Endodermal cell (in vitro differentiated cells): ENCODE measurements at regions not wholly inside any gene's neighbourhood (a gene's known extent, or its start where the extent isn't known, plus 50 kb on each side); places are given as distances from the start of the nearest gene placed in this dataset.

Source experiments
- DNase-seq: peaks from one replicate; pipeline ENCODE4 v3.0.0-alpha.2; 2017
- H3K27ac ChIP-seq: 2 replicates; pipeline ENCODE4 v1.5.1; 2013; ENCODE audit warnings: mild to moderate bottlenecking, low read depth, low read length, moderate library complexity
- H3K27me3 ChIP-seq: 2 replicates; pipeline ENCODE4 v1.6.1; 2013; ENCODE audit warnings: mild to moderate bottlenecking, low read length, moderate library complexity; ENCODE audit not compliant: insufficient read depth, control insufficient read depth, poor library complexity, severe bottlenecking
- H3K36me3 ChIP-seq: 2 replicates; pipeline ENCODE4 v1.7.0; 2013; ENCODE audit warnings: mild to moderate bottlenecking, low read length, moderate library complexity; ENCODE audit not compliant: control insufficient read depth, insufficient read depth
- H3K4me1 ChIP-seq: one replicate; pipeline ENCODE4 v1.7.0; 2013; ENCODE audit warnings: low read length; ENCODE audit not compliant: control insufficient read depth, insufficient read depth
- H3K4me3 ChIP-seq: 2 replicates; pipeline ENCODE4 v1.5.1; 2013; ENCODE audit warnings: mild to moderate bottlenecking, low read length, moderate library complexity
- H3K9ac ChIP-seq: 2 replicates; pipeline ENCODE4 v1.6.1; 2013; ENCODE audit warnings: mild to moderate bottlenecking, low read length, moderate library complexity; ENCODE audit not compliant: poor library complexity, severe bottlenecking; ENCODE audit errors: extremely low read depth
- H3K9me3 ChIP-seq: 2 replicates; pipeline ENCODE4 v1.6.1; 2013; ENCODE audit warnings: mild to moderate bottlenecking, low read length, moderate library complexity; ENCODE audit not compliant: control insufficient read depth
- H3K27ac Mint-ChIP-seq: 2 replicates; pipeline ENCODE4 v1.8.0; 2020; ENCODE audit warnings: mixed read lengths
- H3K27me3 Mint-ChIP-seq: 2 replicates; pipeline ENCODE4 v1.8.0; 2021; ENCODE audit warnings: mild to moderate bottlenecking, mixed read lengths; ENCODE audit not compliant: insufficient read depth
- H3K36me3 Mint-ChIP-seq: 2 replicates; pipeline ENCODE4 v1.8.0; 2020; ENCODE audit warnings: low read depth, mixed read lengths
- H3K4me1 Mint-ChIP-seq: 2 replicates; pipeline ENCODE4 v1.8.0; 2020; ENCODE audit warnings: mixed read lengths
- H3K4me3 Mint-ChIP-seq: 2 replicates; pipeline ENCODE4 v1.8.0; 2020; ENCODE audit warnings: mild to moderate bottlenecking, moderate library complexity, mixed read lengths
- H3K9me3 Mint-ChIP-seq: 2 replicates; pipeline ENCODE4 v1.8.0; 2020; ENCODE audit warnings: mild to moderate bottlenecking, mixed read lengths
- WGBS, 2 experiments: methylation state at CpG; one replicate each; pipeline versions ENCODE4 v1.1.5 to v1.1.7; 2013; ENCODE audit warnings: missing lambda C conversion rate in 2 of 2, mixed read lengths in 1 of 2; ENCODE audit not compliant: insufficient coverage in 1 of 2, insufficient read length in 1 of 2; 5-methylcytosine and 5-hydroxymethylcytosine counted together
- TF ChIP-seq, protein P1 (sequence below): fragments of 200-600 bp; sonication (generic); conservative IDR thresholded peaks from 2 replicates; pipeline ENCODE4 v1.5.0; 2021; ENCODE audit warnings: antibody characterized with exemption, mild to moderate bottlenecking

DNA sequence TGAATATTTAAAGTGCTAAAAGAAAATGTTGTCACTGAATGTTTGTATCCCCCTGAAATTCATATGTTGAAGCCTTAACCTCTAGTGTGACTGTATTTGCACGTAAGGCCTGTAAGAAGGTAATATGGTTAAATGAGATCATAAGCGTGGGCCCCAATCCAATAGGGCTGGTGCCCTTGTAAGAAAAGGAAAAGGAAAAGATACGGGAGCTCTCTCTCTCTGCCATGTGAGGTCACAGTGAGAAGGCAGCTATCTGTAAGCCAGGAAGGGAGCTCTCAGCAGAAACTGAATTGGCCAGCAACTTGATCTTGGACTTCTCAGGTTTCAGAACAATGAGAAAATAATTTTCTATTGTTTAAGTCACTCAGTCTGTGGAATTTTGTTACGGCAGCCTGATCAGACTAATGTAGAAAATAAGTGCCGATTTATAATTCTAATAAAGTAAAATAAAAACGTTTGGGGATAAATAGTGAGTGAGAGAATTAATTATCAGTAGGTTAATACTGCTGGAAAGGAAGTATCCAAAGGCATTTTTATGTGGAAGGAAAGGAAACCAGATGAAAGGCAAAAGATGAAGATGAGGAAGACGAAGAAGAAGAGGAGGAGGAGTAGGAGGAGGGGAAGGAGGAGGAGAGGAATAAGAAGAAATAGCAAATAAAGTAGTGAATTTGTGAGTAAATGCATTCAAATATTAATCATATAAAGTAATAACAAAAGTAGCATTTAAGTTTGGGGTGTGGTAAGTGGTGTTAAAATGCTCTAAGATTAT, 188.5 kb upstream of the KRR1 start:
- TF ChIP-seq, protein P1, sequence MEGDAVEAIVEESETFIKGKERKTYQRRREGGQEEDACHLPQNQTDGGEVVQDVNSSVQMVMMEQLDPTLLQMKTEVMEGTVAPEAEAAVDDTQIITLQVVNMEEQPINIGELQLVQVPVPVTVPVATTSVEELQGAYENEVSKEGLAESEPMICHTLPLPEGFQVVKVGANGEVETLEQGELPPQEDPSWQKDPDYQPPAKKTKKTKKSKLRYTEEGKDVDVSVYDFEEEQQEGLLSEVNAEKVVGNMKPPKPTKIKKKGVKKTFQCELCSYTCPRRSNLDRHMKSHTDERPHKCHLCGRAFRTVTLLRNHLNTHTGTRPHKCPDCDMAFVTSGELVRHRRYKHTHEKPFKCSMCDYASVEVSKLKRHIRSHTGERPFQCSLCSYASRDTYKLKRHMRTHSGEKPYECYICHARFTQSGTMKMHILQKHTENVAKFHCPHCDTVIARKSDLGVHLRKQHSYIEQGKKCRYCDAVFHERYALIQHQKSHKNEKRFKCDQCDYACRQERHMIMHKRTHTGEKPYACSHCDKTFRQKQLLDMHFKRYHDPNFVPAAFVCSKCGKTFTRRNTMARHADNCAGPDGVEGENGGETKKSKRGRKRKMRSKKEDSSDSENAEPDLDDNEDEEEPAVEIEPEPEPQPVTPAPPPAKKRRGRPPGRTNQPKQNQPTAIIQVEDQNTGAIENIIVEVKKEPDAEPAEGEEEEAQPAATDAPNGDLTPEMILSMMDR = no peak
- H3K9ac ChIP-seq = no peak overlapping the region
- 68 to 80% methylated on average over 6 to 7 of the region's 7 CpGs for WGBS, 2 experiments
- H3K4me3 ChIP-seq = no peak overlapping the region
- DNase-seq = no peak
- no peaks in the 10 kb centered on the region for H3K27me3 Mint-ChIP-seq
- H3K27ac ChIP-seq = no peak overlapping the region
- no peaks in the 10 kb centered on the region for H3K9me3 ChIP-seq
- peak overlapping the region; percentile 74 for H3K27ac Mint-ChIP-seq
- no peaks in the 10 kb centered on the region for H3K27me3 ChIP-seq
- H3K4me1 Mint-ChIP-seq = peaks cover 6% of the 10 kb centered on the region
- no peaks in the 10 kb centered on the region for H3K9me3 Mint-ChIP-seq
- H3K36me3 Mint-ChIP-seq = no peaks in the 10 kb centered on the region
- no peaks in the 10 kb centered on the region for H3K4me1 ChIP-seq
- no peaks in the 10 kb centered on the region for H3K36me3 ChIP-seq
- no peak overlapping the region for H3K4me3 Mint-ChIP-seq

DNA sequence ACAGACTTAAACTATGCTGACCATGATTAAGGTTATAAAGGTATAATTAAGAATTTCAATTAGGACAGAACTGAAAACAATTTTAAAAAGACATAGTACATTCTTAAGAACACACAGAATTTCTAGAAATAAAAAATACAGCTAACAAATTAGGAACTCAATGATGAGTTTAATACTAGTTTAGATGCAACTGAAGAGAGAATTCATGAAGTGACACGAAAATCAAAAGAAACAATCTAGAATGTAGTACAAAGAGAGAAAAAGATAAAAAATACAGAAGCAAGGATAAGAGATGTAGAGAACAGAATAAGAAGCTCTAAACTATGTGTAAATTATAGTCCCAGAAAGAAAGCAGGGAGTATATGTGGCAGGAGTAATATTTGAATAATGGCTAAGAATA, 187.8 kb upstream of the KRR1 start:
- H3K9me3 ChIP-seq = no peaks in the 10 kb centered on the region
- no peak overlapping the region for H3K27ac Mint-ChIP-seq
- 93 to 100% methylated on average over 1 of the region's 1 CpG for WGBS, 2 experiments
- TF ChIP-seq, protein P1 = no peak
- no peaks in the 10 kb centered on the region for H3K4me1 ChIP-seq
- H3K4me3 Mint-ChIP-seq = no peak overlapping the region
- peaks cover 6% of the 10 kb centered on the region for H3K4me1 Mint-ChIP-seq
- no peaks in the 10 kb centered on the region for H3K36me3 ChIP-seq
- no peak overlapping the region for H3K4me3 ChIP-seq
- H3K27me3 Mint-ChIP-seq = no peaks in the 10 kb centered on the region
- no peaks in the 10 kb centered on the region for H3K27me3 ChIP-seq
- DNase-seq = no peak
- H3K9me3 Mint-ChIP-seq = no peaks in the 10 kb centered on the region
- H3K27ac ChIP-seq = no peak overlapping the region
- H3K36me3 Mint-ChIP-seq = no peaks in the 10 kb centered on the region
- no peak overlapping the region for H3K9ac ChIP-seq

DNA sequence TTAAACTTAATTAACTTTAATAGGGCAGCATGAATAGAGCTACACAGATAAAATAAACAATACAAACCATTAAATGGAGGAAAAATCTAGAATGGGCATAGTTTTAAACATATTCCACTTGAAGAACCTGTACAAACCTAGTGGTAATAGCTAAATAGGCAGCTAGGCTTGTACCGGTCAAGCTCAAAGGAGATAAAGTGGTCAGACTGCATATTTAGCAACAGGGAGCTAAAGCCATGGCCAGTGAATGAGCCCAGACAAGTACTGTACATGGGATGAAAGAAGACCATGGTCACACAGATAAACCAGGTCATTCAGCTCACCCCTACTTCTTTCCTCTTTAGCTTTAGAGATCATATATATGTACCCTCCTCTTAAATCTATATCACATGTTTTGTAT, 186.6 kb upstream of the KRR1 start:
- Histone ChIP-seq H3K4me3 (no peak overlapping the region), H3K9me3 (no peaks in the 10 kb centered on the region), H3K9ac (no peak overlapping the region), H3K36me3 (no peaks in the 10 kb centered on the region), H3K4me1 (no peaks in the 10 kb centered on the region), H3K27ac (no peak overlapping the region), H3K27me3 (no peaks in the 10 kb centered on the region)
- no peaks in the 10 kb centered on the region for H3K9me3 Mint-ChIP-seq
- TF ChIP-seq, protein P1 = no peak
- no peaks in the 10 kb centered on the region for H3K27me3 Mint-ChIP-seq
- no peak overlapping the region for H3K27ac Mint-ChIP-seq
- DNase-seq = no peak
- no peaks in the 10 kb centered on the region for H3K36me3 Mint-ChIP-seq
- H3K4me1 Mint-ChIP-seq = peaks cover 6% of the 10 kb centered on the region
- 80 to 97% methylated on average over 1 of the region's 1 CpG for WGBS, 2 experiments
- H3K4me3 Mint-ChIP-seq = no peak overlapping the region
